Fibroblast of the aortic adventitia (primary cell): ENCODE measurements at regions not wholly inside any gene's neighbourhood (a gene's known extent, or its start where the extent isn't known, plus 50 kb on each side); places are given as distances from the start of the nearest gene placed in this dataset.
A peak's percentile ranks its signal among the peaks of the same experiment; 100 is the strongest.

Source experiments
- DNase-seq: peaks from one replicate; pipeline ENCODE4 v3.0.0-alpha.2; 2010; ENCODE audit warnings: low read depth
- H3K4me3 ChIP-seq: 2 replicates; pipeline ENCODE4 v1.5.1; 2011; ENCODE audit warnings: low read depth, mild to moderate bottlenecking, control low read depth, low read length, moderate library complexity
- CTCF ChIP-seq: IDR thresholded peaks from 2 replicates; pipeline ENCODE4 v1.5.1; 2011; ENCODE audit warnings: mild to moderate bottlenecking, low read length, control low read depth, inconsistent platforms; ENCODE audit not compliant: insufficient read depth

GRCh38 chr21:31546443-31547170 lies 112.9 kb upstream of the SOD1 start:
- no peak for TF ChIP-seq CTCF
- DNase-seq, result no peak

GRCh38 chr21:31545036-31545435 lies 114.5 kb upstream of the SOD1 start:
- no peak overlapping the region for H3K4me3 ChIP-seq
- no peak for DNase-seq
- TF ChIP-seq CTCF, result no peak

More at GRCh38 chr21:31546443-31547170, 112.9 kb upstream of the SOD1 start:
- H3K4me3 ChIP-seq, result no peak overlapping the region

GRCh38 chr21:31543191-31543590 lies 116.3 kb upstream of the SOD1 start:
- peak; percentile 78 for DNase-seq
- no peak for TF ChIP-seq CTCF
- peak overlapping the region; percentile 11 for H3K4me3 ChIP-seq

GRCh38 chr21:31538816-31539215 lies 120.7 kb upstream of the SOD1 start:
- TF ChIP-seq CTCF, result no peak
- no peak for DNase-seq

GRCh38 chr21:31537872-31538576 lies 121.5 kb upstream of the SOD1 start:
- no peak overlapping the region for H3K4me3 ChIP-seq
- TF ChIP-seq CTCF, result no peak
- no peak for DNase-seq

More at GRCh38 chr21:31538816-31539215, 120.7 kb upstream of the SOD1 start:
- no peak overlapping the region for H3K4me3 ChIP-seq

GRCh38 chr21:31536138-31536537 lies 123.4 kb upstream of the SOD1 start:
- H3K4me3 ChIP-seq, result no peak overlapping the region
- no peak for TF ChIP-seq CTCF
- DNase-seq, result no peak
